HL-60 (cell line): ENCODE measurements at regions not wholly inside any gene's neighbourhood (a gene's known extent, or its start where the extent isn't known, plus 50 kb on each side); places are given as distances from the start of the nearest gene placed in this dataset.

Source experiments
- DNase-seq, 2 experiments: peaks; one replicate each; pipeline ENCODE4 v3.0.0-alpha.2; 2010 to 2020; ENCODE audit warnings: low read depth in 1 of 2, low spot score in 1 of 2
- H3K27ac ChIP-seq: fragments of 250-450 bp; sonication (Bioruptor Pico); replicated peaks from 2 replicates; pipeline ENCODE4 v1.5.1; 2020; ENCODE audit warnings: mild to moderate bottlenecking, moderate library complexity
- H3K27me3 ChIP-seq: fragments of 250-450 bp; sonication (Bioruptor Pico); 2 replicates; pipeline ENCODE4 v1.5.1; 2021; ENCODE audit warnings: mild to moderate bottlenecking, moderate library complexity; ENCODE audit not compliant: insufficient read depth, poor library complexity, severe bottlenecking
- H3K4me3 ChIP-seq: replicated peaks from 2 replicates; pipeline ENCODE4 v1.5.1; 2011; ENCODE audit warnings: mild to moderate bottlenecking, control low read depth, low read length; ENCODE audit not compliant: insufficient read depth
- GABPA ChIP-seq: IDR thresholded peaks from 2 replicates; pipeline ENCODE4 v1.6.1; 2012; ENCODE audit warnings: low read depth
- POLR2AphosphoS5 ChIP-seq: IDR thresholded peaks from 2 replicates; pipeline ENCODE4 v1.6.1; 2012; ENCODE audit warnings: low read depth
- SPI1 ChIP-seq: IDR thresholded peaks from 2 replicates; pipeline ENCODE4 v1.6.1; 2012; ENCODE audit warnings: low read depth, mild to moderate bottlenecking, borderline replicate concordance
- TF ChIP-seq, protein P1 (sequence below): IDR thresholded peaks from one replicate; pipeline ENCODE4 v1.5.1; 2011; ENCODE audit warnings: low read length, control low read depth, inconsistent platforms; ENCODE audit not compliant: insufficient read depth
- TF ChIP-seq, protein P2 (sequence below): IDR thresholded peaks from 2 replicates; pipeline ENCODE4 v1.6.1; 2012; ENCODE audit warnings: low read depth; ENCODE audit not compliant: insufficient replicate concordance

DNA sequence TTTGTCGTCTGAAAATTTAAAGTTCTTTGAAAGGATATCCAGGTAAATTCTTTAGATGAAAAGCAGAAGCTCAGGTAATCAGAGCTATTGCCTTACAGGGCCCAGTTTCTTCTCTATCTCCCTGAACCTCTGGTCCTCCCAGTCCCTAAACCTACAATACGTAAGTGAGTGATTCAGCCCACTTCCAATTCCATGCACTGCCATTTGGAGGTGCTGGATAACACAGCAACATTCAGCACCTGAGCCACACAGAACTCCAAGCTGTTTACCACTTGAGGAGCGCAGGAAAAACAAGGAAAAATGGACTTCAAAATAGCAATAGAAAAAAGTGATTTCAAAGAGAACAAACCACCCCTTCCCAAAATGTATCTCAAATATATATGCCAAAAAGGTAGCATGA, 105.0 kb upstream of the DNAJC10 start:
- no peak for DNase-seq
- Histone ChIP-seq H3K27me3 (no peaks in the 10 kb centered on the region), H3K27ac (no peak overlapping the region), H3K4me3 (no peak overlapping the region)
- no peak for TF ChIP-seq SPI1
- TF ChIP-seq POLR2AphosphoS5 = no peak
- TF ChIP-seq, protein P1, sequence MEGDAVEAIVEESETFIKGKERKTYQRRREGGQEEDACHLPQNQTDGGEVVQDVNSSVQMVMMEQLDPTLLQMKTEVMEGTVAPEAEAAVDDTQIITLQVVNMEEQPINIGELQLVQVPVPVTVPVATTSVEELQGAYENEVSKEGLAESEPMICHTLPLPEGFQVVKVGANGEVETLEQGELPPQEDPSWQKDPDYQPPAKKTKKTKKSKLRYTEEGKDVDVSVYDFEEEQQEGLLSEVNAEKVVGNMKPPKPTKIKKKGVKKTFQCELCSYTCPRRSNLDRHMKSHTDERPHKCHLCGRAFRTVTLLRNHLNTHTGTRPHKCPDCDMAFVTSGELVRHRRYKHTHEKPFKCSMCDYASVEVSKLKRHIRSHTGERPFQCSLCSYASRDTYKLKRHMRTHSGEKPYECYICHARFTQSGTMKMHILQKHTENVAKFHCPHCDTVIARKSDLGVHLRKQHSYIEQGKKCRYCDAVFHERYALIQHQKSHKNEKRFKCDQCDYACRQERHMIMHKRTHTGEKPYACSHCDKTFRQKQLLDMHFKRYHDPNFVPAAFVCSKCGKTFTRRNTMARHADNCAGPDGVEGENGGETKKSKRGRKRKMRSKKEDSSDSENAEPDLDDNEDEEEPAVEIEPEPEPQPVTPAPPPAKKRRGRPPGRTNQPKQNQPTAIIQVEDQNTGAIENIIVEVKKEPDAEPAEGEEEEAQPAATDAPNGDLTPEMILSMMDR = no peak
- no peak for TF ChIP-seq GABPA
- TF ChIP-seq, protein P2, sequence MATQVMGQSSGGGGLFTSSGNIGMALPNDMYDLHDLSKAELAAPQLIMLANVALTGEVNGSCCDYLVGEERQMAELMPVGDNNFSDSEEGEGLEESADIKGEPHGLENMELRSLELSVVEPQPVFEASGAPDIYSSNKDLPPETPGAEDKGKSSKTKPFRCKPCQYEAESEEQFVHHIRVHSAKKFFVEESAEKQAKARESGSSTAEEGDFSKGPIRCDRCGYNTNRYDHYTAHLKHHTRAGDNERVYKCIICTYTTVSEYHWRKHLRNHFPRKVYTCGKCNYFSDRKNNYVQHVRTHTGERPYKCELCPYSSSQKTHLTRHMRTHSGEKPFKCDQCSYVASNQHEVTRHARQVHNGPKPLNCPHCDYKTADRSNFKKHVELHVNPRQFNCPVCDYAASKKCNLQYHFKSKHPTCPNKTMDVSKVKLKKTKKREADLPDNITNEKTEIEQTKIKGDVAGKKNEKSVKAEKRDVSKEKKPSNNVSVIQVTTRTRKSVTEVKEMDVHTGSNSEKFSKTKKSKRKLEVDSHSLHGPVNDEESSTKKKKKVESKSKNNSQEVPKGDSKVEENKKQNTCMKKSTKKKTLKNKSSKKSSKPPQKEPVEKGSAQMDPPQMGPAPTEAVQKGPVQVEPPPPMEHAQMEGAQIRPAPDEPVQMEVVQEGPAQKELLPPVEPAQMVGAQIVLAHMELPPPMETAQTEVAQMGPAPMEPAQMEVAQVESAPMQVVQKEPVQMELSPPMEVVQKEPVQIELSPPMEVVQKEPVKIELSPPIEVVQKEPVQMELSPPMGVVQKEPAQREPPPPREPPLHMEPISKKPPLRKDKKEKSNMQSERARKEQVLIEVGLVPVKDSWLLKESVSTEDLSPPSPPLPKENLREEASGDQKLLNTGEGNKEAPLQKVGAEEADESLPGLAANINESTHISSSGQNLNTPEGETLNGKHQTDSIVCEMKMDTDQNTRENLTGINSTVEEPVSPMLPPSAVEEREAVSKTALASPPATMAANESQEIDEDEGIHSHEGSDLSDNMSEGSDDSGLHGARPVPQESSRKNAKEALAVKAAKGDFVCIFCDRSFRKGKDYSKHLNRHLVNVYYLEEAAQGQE = no peak

DNA sequence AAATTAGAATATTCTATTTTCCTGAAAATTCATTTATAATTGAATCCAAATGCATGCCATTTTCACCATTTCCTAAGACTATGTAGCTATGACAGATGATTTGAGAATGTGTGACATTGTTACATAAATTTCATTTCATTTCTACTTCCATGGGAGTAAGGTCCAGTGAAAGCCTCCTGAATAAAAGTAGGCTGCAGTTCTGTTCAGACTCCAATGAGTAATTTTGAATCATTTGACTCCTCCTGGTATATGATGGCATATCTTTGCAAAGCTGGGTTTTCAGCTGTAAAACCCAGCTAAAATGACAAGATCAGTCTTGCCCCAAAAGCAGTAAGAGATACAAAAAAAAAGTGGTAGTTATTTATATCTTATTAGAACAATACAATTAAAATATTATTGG, 101.0 kb upstream of the DNAJC10 start:
- TF ChIP-seq POLR2AphosphoS5 (no peak), GABPA (no peak), SPI1 (no peak)
- TF ChIP-seq, protein P1 = no peak
- TF ChIP-seq, protein P2 = no peak
- no peak overlapping the region for H3K4me3 ChIP-seq
- H3K27me3 ChIP-seq = no peaks in the 10 kb centered on the region
- H3K27ac ChIP-seq = no peak overlapping the region
- no peak for DNase-seq

DNA sequence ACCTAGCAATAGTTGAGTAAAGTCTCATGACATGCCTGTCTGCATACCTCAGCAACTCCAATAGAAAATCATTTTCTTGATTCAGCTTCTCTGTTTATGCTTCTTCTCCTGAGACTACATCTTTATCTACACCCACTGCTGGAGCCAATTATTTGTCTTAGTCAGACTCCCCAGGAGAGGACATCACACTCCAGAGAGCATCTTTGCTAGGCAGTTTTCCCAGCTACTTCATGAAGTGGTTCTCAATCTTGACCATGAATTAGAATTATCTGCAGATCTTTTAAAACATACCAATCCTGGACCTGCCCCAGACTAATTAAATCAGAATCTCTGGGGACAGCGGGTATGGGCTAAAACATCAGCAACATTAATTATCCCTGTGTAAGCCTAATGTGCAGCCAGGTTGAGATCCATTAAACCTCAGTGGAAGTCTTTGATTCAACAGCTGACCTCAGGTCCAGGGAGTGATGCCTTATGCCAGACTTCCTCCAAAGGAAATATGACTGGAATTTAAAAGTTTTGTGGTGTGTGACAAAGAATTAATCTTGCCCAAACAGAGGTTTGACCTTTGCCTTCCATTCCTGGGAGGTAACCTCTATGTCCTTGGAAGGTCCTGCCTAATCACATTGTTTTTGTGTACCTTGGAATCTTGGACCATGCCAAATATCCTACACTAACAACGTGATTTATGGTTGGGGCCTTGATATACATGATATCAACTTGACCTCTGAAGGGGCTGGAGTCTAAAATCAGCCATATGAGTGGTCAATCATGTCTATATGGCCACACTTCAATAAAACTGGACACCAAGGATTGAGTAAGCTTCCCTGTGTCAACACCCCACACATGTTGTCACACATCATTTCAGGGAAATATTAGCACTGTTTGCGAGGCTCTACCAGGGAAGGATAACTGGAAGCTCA, 99.3 kb upstream of the DNAJC10 start:
- no peak for TF ChIP-seq POLR2AphosphoS5
- no peak for TF ChIP-seq GABPA
- TF ChIP-seq, protein P1 = no peak
- no peak for TF ChIP-seq SPI1
- TF ChIP-seq, protein P2 = no peak

More for the DNA sequence above, 99.3 kb upstream of the DNAJC10 start:
- no peak for DNase-seq
- Histone ChIP-seq H3K27me3 (no peaks in the 10 kb centered on the region), H3K4me3 (no peak overlapping the region), H3K27ac (no peak overlapping the region)
